ENCODE measurements at regions not wholly inside any gene's neighbourhood (a gene's known extent, or its start where the extent isn't known, plus 50 kb on each side); places are given as distances from the start of the nearest gene placed in this dataset.

GRCh38 chr7:54664235-54665228 is 94.5 kb downstream of the SEC61G start:
- no peaks in the 10 kb centered on the region for H3K9me3 ChIP-seq (ENCODE audit: insufficient read depth, low read depth, low read length)
- H3K4me1 ChIP-seq (ENCODE audit: insufficient read depth, low read length) = peaks cover 6% of the 10 kb centered on the region
- Mint-ChIP-seq H3K4me3 (ENCODE audit: unreplicated experiment) (peak overlapping the region; percentile 81), H3K27me3 (ENCODE audit: low read depth, unreplicated experiment) (peaks cover 52% of the 10 kb centered on the region), H3K4me1 (ENCODE audit: low read depth, unreplicated experiment) (no peaks in the 10 kb centered on the region), H3K36me3 (ENCODE audit: low read depth, unreplicated experiment) (no peaks in the 10 kb centered on the region), H3K27ac (ENCODE audit: unreplicated experiment) (no peak overlapping the region), H3K9me3 (ENCODE audit: unreplicated experiment) (peaks cover 5% of the 10 kb centered on the region)
- FAIRE-seq (no peak), DNase-seq (ENCODE audit: low read depth) (peak; percentile 3)
- no peaks in the 10 kb centered on the region for H4K20me1 ChIP-seq (ENCODE audit: insufficient read depth, low read length)
- H3K4me2 ChIP-seq (ENCODE audit: low read length) = peak overlapping the region; percentile 86
- no peak overlapping the region for H3K9ac ChIP-seq (ENCODE audit: low read length)
- TF ChIP-seq CTCF (IDR thresholded peaks at IDR 0.05; ENCODE audit: insufficient read depth, low read depth, low read length) (peak; percentile 4), EZH2 (IDR thresholded peaks at IDR 0.05; ENCODE audit: insufficient read depth, low read length) (no peak)
- H2AFZ ChIP-seq (ENCODE audit: low read depth, low read length) = peak overlapping the region; percentile 83
- H3K79me2 ChIP-seq (ENCODE audit: insufficient read depth, low read length) = no peaks in the 10 kb centered on the region
- H3K36me3 ChIP-seq (ENCODE audit: insufficient read depth, low read length) = no peaks in the 10 kb centered on the region
- no peak overlapping the region for H3K27ac ChIP-seq (ENCODE audit: low read depth, low read length)
- peaks cover 18% of the 10 kb centered on the region for H3K27me3 ChIP-seq (ENCODE audit: insufficient read depth, low read length)
- peak overlapping the region; percentile 50 for H3K4me3 ChIP-seq (ENCODE audit: insufficient read depth, low read depth, low read length)

GRCh38 chr7:54663603-54664234 is 95.3 kb downstream of the SEC61G start:
- H3K27me3 Mint-ChIP-seq (ENCODE audit: low read depth, unreplicated experiment) = peaks cover 52% of the 10 kb centered on the region
- H3K4me1 Mint-ChIP-seq (ENCODE audit: low read depth, unreplicated experiment) = no peaks in the 10 kb centered on the region
- FAIRE-seq (no peak), DNase-seq (ENCODE audit: low read depth) (no peak)
- H3K9ac ChIP-seq (ENCODE audit: low read length) = no peak overlapping the region
- H3K27ac Mint-ChIP-seq (ENCODE audit: unreplicated experiment) = no peak overlapping the region
- no peaks in the 10 kb centered on the region for H3K79me2 ChIP-seq (ENCODE audit: insufficient read depth, low read length)
- peak overlapping the region; percentile 83 for H2AFZ ChIP-seq (ENCODE audit: low read depth, low read length)
- no peak for TF ChIP-seq CTCF (IDR thresholded peaks at IDR 0.05; ENCODE audit: insufficient read depth, low read depth, low read length)
- no peak for TF ChIP-seq EZH2 (IDR thresholded peaks at IDR 0.05; ENCODE audit: insufficient read depth, low read length)
- peaks cover 18% of the 10 kb centered on the region for H3K27me3 ChIP-seq (ENCODE audit: insufficient read depth, low read length)
- peaks cover 5% of the 10 kb centered on the region for H3K9me3 Mint-ChIP-seq (ENCODE audit: unreplicated experiment)
- H3K36me3 Mint-ChIP-seq (ENCODE audit: low read depth, unreplicated experiment) = no peaks in the 10 kb centered on the region
- peaks cover 6% of the 10 kb centered on the region for H3K4me1 ChIP-seq (ENCODE audit: insufficient read depth, low read length)
- no peaks in the 10 kb centered on the region for H3K36me3 ChIP-seq (ENCODE audit: insufficient read depth, low read length)
- peak overlapping the region; percentile 86 for H3K4me2 ChIP-seq (ENCODE audit: low read length)
- H3K4me3 ChIP-seq (ENCODE audit: insufficient read depth, low read depth, low read length) = peak overlapping the region; percentile 50
- H3K4me3 Mint-ChIP-seq (ENCODE audit: unreplicated experiment) = peak overlapping the region; percentile 81
- no peak overlapping the region for H3K27ac ChIP-seq (ENCODE audit: low read depth, low read length)
- peaks cover 2% of the 10 kb centered on the region for H3K9me3 ChIP-seq (ENCODE audit: insufficient read depth, low read depth, low read length)
- no peaks in the 10 kb centered on the region for H4K20me1 ChIP-seq (ENCODE audit: insufficient read depth, low read length)

Data from astrocyte (in vitro differentiated cells and primary cell).